ENCODE measurements at regions not wholly inside any gene's neighbourhood (a gene's known extent, or its start where the extent isn't known, plus 50 kb on each side); places are given as distances from the start of the nearest gene placed in this dataset.
A peak's percentile ranks its signal among the peaks of the same experiment; 100 is the strongest.
"Not testable (repeated sequence)": the region's sequence is repeated elsewhere in the genome, so short reads cannot be mapped to it uniquely, and the experiment has no call there.

DNA sequence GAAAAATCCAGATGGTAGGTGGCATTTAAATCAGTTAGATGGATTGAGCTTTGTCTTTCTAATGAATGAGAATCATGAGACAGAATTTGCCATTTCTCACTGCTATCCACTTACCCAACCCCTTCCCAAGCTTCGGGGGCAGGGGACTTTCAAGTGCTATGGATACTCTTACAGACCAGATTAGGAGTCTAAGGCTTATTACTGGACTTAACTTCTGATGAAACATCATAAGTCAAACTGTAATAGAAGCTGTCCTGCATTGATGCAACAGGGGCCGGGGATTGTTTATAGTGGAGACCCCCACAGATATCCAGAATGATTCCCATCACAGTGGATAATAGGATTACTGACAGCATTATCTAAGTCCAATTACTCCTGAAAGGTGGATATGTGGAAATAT is 267.0 kb downstream of the NUF2 start:
- no peak overlapping the region for H2AFZ ChIP-seq (ENCODE audit: low read length)
- no peak overlapping the region for H3K27ac ChIP-seq (ENCODE audit: low read depth, low read length, poor library complexity, severe bottlenecking)
- TF ChIP-seq EZH2phosphoT487 (IDR thresholded peaks at IDR 0.05; ENCODE audit: borderline replicate concordance, low read depth, low read length), result no peak
- TF ChIP-seq, protein P1, sequence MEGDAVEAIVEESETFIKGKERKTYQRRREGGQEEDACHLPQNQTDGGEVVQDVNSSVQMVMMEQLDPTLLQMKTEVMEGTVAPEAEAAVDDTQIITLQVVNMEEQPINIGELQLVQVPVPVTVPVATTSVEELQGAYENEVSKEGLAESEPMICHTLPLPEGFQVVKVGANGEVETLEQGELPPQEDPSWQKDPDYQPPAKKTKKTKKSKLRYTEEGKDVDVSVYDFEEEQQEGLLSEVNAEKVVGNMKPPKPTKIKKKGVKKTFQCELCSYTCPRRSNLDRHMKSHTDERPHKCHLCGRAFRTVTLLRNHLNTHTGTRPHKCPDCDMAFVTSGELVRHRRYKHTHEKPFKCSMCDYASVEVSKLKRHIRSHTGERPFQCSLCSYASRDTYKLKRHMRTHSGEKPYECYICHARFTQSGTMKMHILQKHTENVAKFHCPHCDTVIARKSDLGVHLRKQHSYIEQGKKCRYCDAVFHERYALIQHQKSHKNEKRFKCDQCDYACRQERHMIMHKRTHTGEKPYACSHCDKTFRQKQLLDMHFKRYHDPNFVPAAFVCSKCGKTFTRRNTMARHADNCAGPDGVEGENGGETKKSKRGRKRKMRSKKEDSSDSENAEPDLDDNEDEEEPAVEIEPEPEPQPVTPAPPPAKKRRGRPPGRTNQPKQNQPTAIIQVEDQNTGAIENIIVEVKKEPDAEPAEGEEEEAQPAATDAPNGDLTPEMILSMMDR (conservative IDR thresholded peaks at IDR 0.05; ENCODE audit: low read length), result no peak
- no peak for DNase-seq (ENCODE audit: low spot score)
- no peaks in the 10 kb centered on the region for H3K9me3 ChIP-seq (ENCODE audit: low read length)
- ChIA-PET POLR2A (interaction anchor here (1.7 kb wide), 1 partner anchor 12 kb away, joined by 6 read pairs; no protein-coding TSS in a partner anchor), CTCF (ENCODE audit: unreplicated experiment) (no interaction called here)
- H3K4me2 ChIP-seq (ENCODE audit: low read length), result no peak overlapping the region
- no peaks in the 10 kb centered on the region for H3K79me2 ChIP-seq (ENCODE audit: insufficient read depth, low read depth, low read length)
- no TSS peak for BruUV-seq (replicated peaks)
- intact Hi-C loops (cut with micrococcal nuclease; ENCODE audit: unreplicated experiment), result no loop called here
- H3K4me3 ChIP-seq (ENCODE audit: low read depth, low read length, poor library complexity, severe bottlenecking), result no peak overlapping the region
- H3K9me2 ChIP-seq (ENCODE audit: insufficient read depth, low read length), result no peaks in the 10 kb centered on the region
- no peaks in the 10 kb centered on the region for H3K36me3 ChIP-seq (ENCODE audit: insufficient read depth, low read length)
- no peaks in the 10 kb centered on the region for H3K4me1 ChIP-seq (ENCODE audit: insufficient read depth, low read length, poor library complexity, severe bottlenecking)
- no peaks in the 10 kb centered on the region for H4K20me1 ChIP-seq (ENCODE audit: insufficient read depth, low read length)

DNA sequence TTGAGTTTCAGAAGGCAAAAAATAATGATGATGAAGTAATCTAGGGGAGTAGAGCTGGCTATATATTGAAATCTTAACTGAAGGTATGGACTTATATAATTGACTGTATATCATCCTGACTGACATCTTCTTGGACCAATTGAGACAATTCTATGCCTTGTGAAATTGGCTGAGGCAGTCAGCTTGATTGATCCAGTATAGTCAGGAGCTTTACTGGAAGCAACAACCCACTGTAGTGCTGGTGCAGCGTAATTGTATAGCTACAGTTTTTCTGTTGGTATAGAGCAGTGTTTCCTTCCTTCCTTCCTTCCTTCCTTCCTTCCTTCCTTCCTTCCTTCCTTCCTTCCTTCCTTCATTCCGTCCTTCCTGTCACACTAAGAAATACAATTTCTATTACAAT is 268.0 kb downstream of the NUF2 start:
- no peaks in the 10 kb centered on the region for H3K9me3 ChIP-seq (ENCODE audit: low read length)
- no peaks in the 10 kb centered on the region for H3K4me1 ChIP-seq (ENCODE audit: insufficient read depth, low read length, poor library complexity, severe bottlenecking)
- no peak overlapping the region for H3K4me3 ChIP-seq (ENCODE audit: low read depth, low read length, poor library complexity, severe bottlenecking)
- H2AFZ ChIP-seq (ENCODE audit: low read length), result no peak overlapping the region
- no peak overlapping the region for H3K27ac ChIP-seq (ENCODE audit: low read depth, low read length, poor library complexity, severe bottlenecking)
- no TSS peak for BruUV-seq (replicated peaks)
- intact Hi-C loops (cut with micrococcal nuclease; ENCODE audit: unreplicated experiment), result no loop called here
- ChIA-PET CTCF (ENCODE audit: unreplicated experiment) (no interaction called here), POLR2A (interaction anchor here (0.6 kb wide), 2 partner anchors 55 to 63 kb away, joined by 3 to 4 read pairs; no protein-coding TSS in a partner anchor)
- no peak for TF ChIP-seq EZH2phosphoT487 (IDR thresholded peaks at IDR 0.05; ENCODE audit: borderline replicate concordance, low read depth, low read length)
- TF ChIP-seq, protein P1 (conservative IDR thresholded peaks at IDR 0.05; ENCODE audit: low read length), result no peak
- H3K4me2 ChIP-seq (ENCODE audit: low read length), result no peak overlapping the region
- H3K79me2 ChIP-seq (ENCODE audit: insufficient read depth, low read depth, low read length), result no peaks in the 10 kb centered on the region
- H3K9me2 ChIP-seq (ENCODE audit: insufficient read depth, low read length), result no peaks in the 10 kb centered on the region
- no peaks in the 10 kb centered on the region for H3K36me3 ChIP-seq (ENCODE audit: insufficient read depth, low read length)
- DNase-seq (ENCODE audit: low spot score), result no peak
- H4K20me1 ChIP-seq (ENCODE audit: insufficient read depth, low read length), result no peaks in the 10 kb centered on the region

- H3K9me2 ChIP-seq (ENCODE audit: insufficient read depth, low read length); H3K36me3 ChIP-seq (ENCODE audit: insufficient read depth, low read length); H3K27ac ChIP-seq (ENCODE audit: low read depth, low read length, poor library complexity, severe bottlenecking); H3K79me2 ChIP-seq (ENCODE audit: insufficient read depth, low read depth, low read length); H3K4me2 ChIP-seq (ENCODE audit: low read length); intact Hi-C loops (cut with micrococcal nuclease; ENCODE audit: unreplicated experiment); DNase-seq (ENCODE audit: low spot score); H3K9me3 ChIP-seq (ENCODE audit: low read length); H3K4me3 ChIP-seq (ENCODE audit: low read depth, low read length, poor library complexity, severe bottlenecking); H3K4me1 ChIP-seq (ENCODE audit: insufficient read depth, low read length, poor library complexity, severe bottlenecking); H4K20me1 ChIP-seq (ENCODE audit: insufficient read depth, low read length); CTCF ChIA-PET (ENCODE audit: unreplicated experiment); H2AFZ ChIP-seq (ENCODE audit: low read length); BruUV-seq (replicated peaks): not testable (repeated sequence)
- POLR2A ChIA-PET, result interaction anchor here (0.6 kb wide), 1 partner anchor 856 kb away, joined by 3 read pairs; no protein-coding TSS in a partner anchor
These were observed 269.4 kb downstream of the NUF2 start for GRCh38 chr1:163591131-163591530.

GRCh38 chr1:163592623-163593022 is 270.9 kb downstream of the NUF2 start:
- H3K4me1 ChIP-seq (ENCODE audit: insufficient read depth, low read length, poor library complexity, severe bottlenecking), result peaks cover 16% of the 10 kb centered on the region
- H3K36me3 ChIP-seq (ENCODE audit: insufficient read depth, low read length); intact Hi-C loops (cut with micrococcal nuclease; ENCODE audit: unreplicated experiment); H3K9me2 ChIP-seq (ENCODE audit: insufficient read depth, low read length); DNase-seq (ENCODE audit: low spot score); H2AFZ ChIP-seq (ENCODE audit: low read length); BruUV-seq (replicated peaks); H4K20me1 ChIP-seq (ENCODE audit: insufficient read depth, low read length); H3K79me2 ChIP-seq (ENCODE audit: insufficient read depth, low read depth, low read length); H3K4me3 ChIP-seq (ENCODE audit: low read depth, low read length, poor library complexity, severe bottlenecking); H3K27ac ChIP-seq (ENCODE audit: low read depth, low read length, poor library complexity, severe bottlenecking); POLR2A ChIA-PET; CTCF ChIA-PET (ENCODE audit: unreplicated experiment); H3K9me3 ChIP-seq (ENCODE audit: low read length); H3K4me2 ChIP-seq (ENCODE audit: low read length): not testable (repeated sequence)

- H2AFZ ChIP-seq (ENCODE audit: low read length), result peak overlapping the region; percentile 84; the same call in 1 of the 2 replicates
- CTCF ChIA-PET (ENCODE audit: unreplicated experiment), result not testable (repeated sequence)
- POLR2A ChIA-PET, result interaction anchor here (1.7 kb wide), 1 partner anchor 11 kb away, joined by 6 read pairs; no protein-coding TSS in a partner anchor
These were observed 274.4 kb downstream of the NUF2 start for GRCh38 chr1:163596106-163596505.

More at GRCh38 chr1:163596106-163596505, 274.4 kb downstream of the NUF2 start:
- H3K9me2 ChIP-seq (ENCODE audit: insufficient read depth, low read length); H3K79me2 ChIP-seq (ENCODE audit: insufficient read depth, low read depth, low read length); intact Hi-C loops (cut with micrococcal nuclease; ENCODE audit: unreplicated experiment); DNase-seq (ENCODE audit: low spot score); H4K20me1 ChIP-seq (ENCODE audit: insufficient read depth, low read length); H3K36me3 ChIP-seq (ENCODE audit: insufficient read depth, low read length); BruUV-seq (replicated peaks); H3K4me3 ChIP-seq (ENCODE audit: low read depth, low read length, poor library complexity, severe bottlenecking); H3K9me3 ChIP-seq (ENCODE audit: low read length): not testable (repeated sequence)
- Histone ChIP-seq H3K27ac (ENCODE audit: low read depth, low read length, poor library complexity, severe bottlenecking) (peak overlapping the region; percentile 58), H3K4me2 (ENCODE audit: low read length) (peak overlapping the region; percentile 58; the same call in 1 of the 2 replicates), H3K4me1 (ENCODE audit: insufficient read depth, low read length, poor library complexity, severe bottlenecking) (peaks cover 18% of the 10 kb centered on the region)
